Right hindlimb (tissue), 1 donor: ENCODE measurements at regions not wholly inside any gene's neighbourhood (a gene's known extent, or its start where the extent isn't known, plus 50 kb on each side); places are given as distances from the start of the nearest gene placed in this dataset.
"Not testable (repeated sequence)": the region's sequence is repeated elsewhere in the genome, so short reads cannot be mapped to it uniquely, and the experiment has no call there.

Experiments used
- DNase-seq: peaks from one replicate; pipeline ENCODE4 v3.0.0-alpha.2; 2018

- no peak for DNase-seq
Measured at GRCh38 chr18:39299152-39299551, 1733.6 kb upstream of the CELF4 start.

- no peak for DNase-seq
Measured at GRCh38 chr18:39297225-39297624, 1731.6 kb upstream of the CELF4 start.

GRCh38 chr18:39296293-39296888 lies 1730.8 kb upstream of the CELF4 start:
- DNase-seq = no peak

GRCh38 chr18:39276764-39277163 lies 1711.2 kb upstream of the CELF4 start:
- no peak for DNase-seq

- DNase-seq = no peak
Measured at GRCh38 chr18:39274535-39274934, 1708.9 kb upstream of the CELF4 start.

GRCh38 chr18:39272230-39272629 lies 1706.6 kb upstream of the CELF4 start:
- DNase-seq = no peak

- DNase-seq = no peak
Measured at GRCh38 chr18:39271654-39272053, 1706.1 kb upstream of the CELF4 start.

- no peak for DNase-seq
Measured at GRCh38 chr18:39260565-39260964, 1695.0 kb upstream of the CELF4 start.

GRCh38 chr18:39259736-39260135 lies 1694.1 kb upstream of the CELF4 start:
- DNase-seq = no peak

- no peak for DNase-seq
Measured at GRCh38 chr18:39244242-39244641, 1678.6 kb upstream of the CELF4 start.

GRCh38 chr18:39241534-39241933 lies 1675.9 kb upstream of the CELF4 start:
- DNase-seq = no peak

- DNase-seq = no peak
Measured at GRCh38 chr18:39238981-39239660, 1673.5 kb upstream of the CELF4 start.

GRCh38 chr18:39235118-39235719 lies 1669.6 kb upstream of the CELF4 start:
- no peak for DNase-seq

- no peak for DNase-seq
Measured at GRCh38 chr18:39232937-39233336, 1667.3 kb upstream of the CELF4 start.

- DNase-seq = no peak
Measured at GRCh38 chr18:39232490-39232889, 1666.9 kb upstream of the CELF4 start.

GRCh38 chr18:39230086-39230803 lies 1664.6 kb upstream of the CELF4 start:
- no peak for DNase-seq

- DNase-seq = not testable (repeated sequence)
Measured at GRCh38 chr18:39227769-39228168, 1662.2 kb upstream of the CELF4 start.

GRCh38 chr18:39225373-39225772 lies 1659.8 kb upstream of the CELF4 start:
- no peak for DNase-seq

- DNase-seq = no peak
Measured at GRCh38 chr18:39223283-39223682, 1657.7 kb upstream of the CELF4 start.

GRCh38 chr18:39215920-39216319 lies 1650.3 kb upstream of the CELF4 start:
- DNase-seq = no peak

- no peak for DNase-seq
Measured at GRCh38 chr18:39211461-39211860, 1645.9 kb upstream of the CELF4 start.

GRCh38 chr18:39209173-39209572 lies 1643.6 kb upstream of the CELF4 start:
- no peak for DNase-seq

GRCh38 chr18:39208729-39209128 lies 1643.1 kb upstream of the CELF4 start:
- DNase-seq = no peak

GRCh38 chr18:39208190-39208589 lies 1642.6 kb upstream of the CELF4 start:
- no peak for DNase-seq
